ENCODE measurements at regions not wholly inside any gene's neighbourhood (a gene's known extent, or its start where the extent isn't known, plus 50 kb on each side); places are given as distances from the start of the nearest gene placed in this dataset.

GRCh38 chr1:23639460-23640095 lies 52.0 kb upstream of the RPL11 start:
- DNase-seq (ENCODE audit: low read depth) = no peak
- H3K4me3 ChIP-seq (ENCODE audit: low read depth, low read length) = no peak overlapping the region
- TF ChIP-seq, protein P1, sequence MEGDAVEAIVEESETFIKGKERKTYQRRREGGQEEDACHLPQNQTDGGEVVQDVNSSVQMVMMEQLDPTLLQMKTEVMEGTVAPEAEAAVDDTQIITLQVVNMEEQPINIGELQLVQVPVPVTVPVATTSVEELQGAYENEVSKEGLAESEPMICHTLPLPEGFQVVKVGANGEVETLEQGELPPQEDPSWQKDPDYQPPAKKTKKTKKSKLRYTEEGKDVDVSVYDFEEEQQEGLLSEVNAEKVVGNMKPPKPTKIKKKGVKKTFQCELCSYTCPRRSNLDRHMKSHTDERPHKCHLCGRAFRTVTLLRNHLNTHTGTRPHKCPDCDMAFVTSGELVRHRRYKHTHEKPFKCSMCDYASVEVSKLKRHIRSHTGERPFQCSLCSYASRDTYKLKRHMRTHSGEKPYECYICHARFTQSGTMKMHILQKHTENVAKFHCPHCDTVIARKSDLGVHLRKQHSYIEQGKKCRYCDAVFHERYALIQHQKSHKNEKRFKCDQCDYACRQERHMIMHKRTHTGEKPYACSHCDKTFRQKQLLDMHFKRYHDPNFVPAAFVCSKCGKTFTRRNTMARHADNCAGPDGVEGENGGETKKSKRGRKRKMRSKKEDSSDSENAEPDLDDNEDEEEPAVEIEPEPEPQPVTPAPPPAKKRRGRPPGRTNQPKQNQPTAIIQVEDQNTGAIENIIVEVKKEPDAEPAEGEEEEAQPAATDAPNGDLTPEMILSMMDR (IDR thresholded peaks at IDR 0.05; ENCODE audit: insufficient read depth, low read length) = no peak

- TF ChIP-seq, protein P1 (IDR thresholded peaks at IDR 0.05; ENCODE audit: insufficient read depth, low read length) = no peak
- peak; percentile 75 for DNase-seq (ENCODE audit: low read depth)
- H3K4me3 ChIP-seq (ENCODE audit: low read depth, low read length) = no peak overlapping the region
These were observed 52.8 kb upstream of the RPL11 start for GRCh38 chr1:23638786-23639241.

DNA sequence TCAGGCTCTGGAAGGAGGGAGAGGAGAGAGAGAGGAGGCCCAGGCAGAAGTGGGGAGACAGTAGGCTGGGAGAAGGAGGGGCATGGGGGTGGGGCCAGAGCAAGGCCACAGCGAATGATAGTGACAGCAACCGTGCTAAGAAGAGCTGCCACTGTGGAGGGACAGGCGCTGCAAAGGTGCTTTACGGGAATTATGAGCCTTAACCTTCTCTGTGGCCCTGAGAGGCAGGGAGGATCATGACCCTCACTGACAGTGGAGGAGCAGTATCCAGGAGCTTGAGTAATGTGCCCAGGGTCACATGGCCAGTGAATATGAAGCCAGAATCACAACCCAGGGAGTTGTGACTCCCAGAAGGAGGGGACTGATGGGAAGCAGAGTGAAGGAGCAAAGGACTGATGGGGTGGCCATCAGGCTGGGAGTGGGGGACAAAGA lies 53.4 kb upstream of the RPL11 start:
- TF ChIP-seq, protein P1 (IDR thresholded peaks at IDR 0.05; ENCODE audit: insufficient read depth, low read length) = no peak
- DNase-seq (ENCODE audit: low read depth) = no peak
- H3K4me3 ChIP-seq (ENCODE audit: low read depth, low read length) = no peak overlapping the region

- DNase-seq (ENCODE audit: low read depth) = no peak
- TF ChIP-seq, protein P1 (IDR thresholded peaks at IDR 0.05; ENCODE audit: insufficient read depth, low read length) = no peak
- no peak overlapping the region for H3K4me3 ChIP-seq (ENCODE audit: low read depth, low read length)
These were observed 55.6 kb upstream of the RPL11 start for GRCh38 chr1:23636009-23636408.

DNA sequence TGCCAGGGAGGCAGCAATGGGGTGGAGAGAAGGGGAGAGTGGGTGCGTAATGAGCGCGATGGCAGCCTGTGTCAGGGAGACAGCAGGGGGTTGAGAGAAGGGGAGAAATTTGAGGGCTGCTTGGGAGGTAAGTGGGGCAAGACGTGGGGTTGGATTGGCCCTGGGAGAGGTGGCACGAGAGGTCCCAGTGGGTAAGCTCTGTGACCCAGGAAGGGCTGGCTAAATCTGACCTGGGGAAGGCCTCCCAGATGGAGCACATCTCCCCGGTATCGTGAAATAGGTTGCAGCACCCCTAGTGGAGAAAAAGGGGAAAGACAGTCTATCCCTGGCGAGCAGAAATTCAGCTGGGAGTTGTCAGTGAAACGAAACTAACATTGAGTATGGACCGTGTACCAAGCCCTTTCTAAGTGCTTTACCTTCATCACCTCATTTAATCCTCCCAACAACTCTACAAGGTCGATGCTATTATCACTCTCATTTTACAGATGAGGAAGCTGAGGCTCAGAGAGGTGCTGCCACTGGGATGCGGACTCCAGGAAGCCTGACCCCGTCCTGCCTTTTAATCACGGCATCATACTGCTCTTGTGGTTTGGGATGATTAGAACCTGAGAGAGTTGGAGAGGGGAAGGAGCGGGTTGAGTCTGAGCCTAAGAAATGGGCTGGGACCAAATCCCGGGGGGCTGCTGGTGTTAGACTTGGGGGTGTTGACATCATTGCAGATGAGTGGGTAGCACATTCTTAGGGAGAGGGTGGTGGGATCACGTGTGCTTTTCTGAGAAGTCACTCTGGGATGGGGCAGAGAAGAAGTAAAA lies 56.6 kb upstream of the RPL11 start:
- H3K4me3 ChIP-seq (ENCODE audit: low read depth, low read length) = peak overlapping the region; percentile 57
- TF ChIP-seq, protein P1 (IDR thresholded peaks at IDR 0.05; ENCODE audit: insufficient read depth, low read length) = peak; percentile 92
- peak; percentile 87 for DNase-seq (ENCODE audit: low read depth)

DNA sequence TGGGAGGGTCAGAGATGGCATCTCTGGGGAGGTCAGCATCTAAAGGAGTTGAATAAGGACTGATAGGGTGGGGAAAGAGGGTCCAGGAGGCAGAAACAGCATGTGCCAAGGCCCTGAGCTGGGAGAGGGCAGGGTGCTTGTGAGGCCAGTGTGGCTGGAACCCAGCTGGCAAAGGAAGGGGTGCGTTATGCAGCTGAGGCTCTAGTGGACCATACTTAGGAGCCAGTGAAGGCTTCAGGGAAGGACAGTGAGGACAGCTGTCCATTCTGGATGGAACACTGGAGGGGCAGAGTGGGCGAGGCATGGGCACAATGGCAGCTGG lies 57.1 kb upstream of the RPL11 start:
- TF ChIP-seq, protein P1 (IDR thresholded peaks at IDR 0.05; ENCODE audit: insufficient read depth, low read length) = no peak
- no peak overlapping the region for H3K4me3 ChIP-seq (ENCODE audit: low read depth, low read length)
- no peak for DNase-seq (ENCODE audit: low read depth)
